Keratinocyte (primary cell): ENCODE measurements at regions not wholly inside any gene's neighbourhood (a gene's known extent, or its start where the extent isn't known, plus 50 kb on each side); places are given as distances from the start of the nearest gene placed in this dataset.

Experiments used
- DNase-seq: peaks from one replicate; pipeline ENCODE4 v3.0.0-alpha.2; 2011; ENCODE audit warnings: low read depth, missing footprints, low spot score
- FAIRE-seq: peaks from 2 replicates; lab custom pipeline; 2011; peaks lifted over from hg19 to GRCh38; lab: Jason Lieb, UNC
- H2AFZ ChIP-seq: 2 replicates; pipeline ENCODE4 v1.6.0; 2012; ENCODE audit warnings: low read length, control low read depth, inconsistent platforms; ENCODE audit not compliant: control insufficient read depth
- H3K27ac ChIP-seq: 2 replicates; pipeline ENCODE4 v1.5.1; 2011; ENCODE audit warnings: low read length; ENCODE audit not compliant: control insufficient read depth, insufficient read depth
- H3K27me3 ChIP-seq: 3 replicates; pipeline ENCODE4 v1.6.0; 2011; ENCODE audit warnings: low read length; ENCODE audit not compliant: control insufficient read depth, insufficient read depth; ENCODE audit errors: extremely low read depth
- H3K36me3 ChIP-seq, 2 experiments: 2 replicates in 1 of 2; 3 replicates in 1 of 2; pipeline ENCODE4 v1.5.1; 2011; ENCODE audit warnings: low read length in 2 of 2, mild to moderate bottlenecking in 1 of 2; ENCODE audit not compliant: control insufficient read depth in 2 of 2, insufficient read depth in 2 of 2; ENCODE audit errors: extremely low read depth in 1 of 2
- H3K4me1 ChIP-seq: 3 replicates; pipeline ENCODE4 v1.5.1; 2011; ENCODE audit warnings: low read length; ENCODE audit not compliant: control insufficient read depth, insufficient read depth; ENCODE audit errors: extremely low read depth
- H3K4me2 ChIP-seq: 3 replicates; pipeline ENCODE4 v1.6.0; 2011; ENCODE audit warnings: low read depth, low read length; ENCODE audit not compliant: control insufficient read depth, insufficient read depth; ENCODE audit errors: extremely low read depth
- H3K4me3 ChIP-seq, 3 experiments: fragments of 200-600 bp in 1 of 3; sonication (generic) in 1 of 3; 2 replicates in 2 of 3; 3 replicates in 1 of 3; pipeline ENCODE4 v1.5.1; 2011 to 2016; ENCODE audit warnings: low read length in 3 of 3, mild to moderate bottlenecking in 3 of 3, control low read depth in 2 of 3, inconsistent platforms in 1 of 3, low read depth in 1 of 3, mixed read lengths in 1 of 3, mixed run types in 1 of 3, moderate library complexity in 1 of 3; ENCODE audit not compliant: control insufficient read depth in 2 of 3, insufficient read depth in 2 of 3; ENCODE audit errors: extremely low read depth in 1 of 3
- H3K79me2 ChIP-seq: 2 replicates; pipeline ENCODE4 v1.6.0; 2012; ENCODE audit warnings: low read length; ENCODE audit not compliant: control insufficient read depth, insufficient read depth
- H3K9ac ChIP-seq: 3 replicates; pipeline ENCODE4 v1.6.0; 2011; ENCODE audit warnings: low read length; ENCODE audit not compliant: control insufficient read depth, insufficient read depth; ENCODE audit errors: extremely low read depth
- H3K9me1 ChIP-seq: 3 replicates; pipeline ENCODE4 v1.6.0; 2011; ENCODE audit warnings: low read length; ENCODE audit not compliant: control insufficient read depth, insufficient read depth; ENCODE audit errors: extremely low read depth
- H3K9me3 ChIP-seq: 2 replicates; pipeline ENCODE4 v1.5.1; 2012; ENCODE audit warnings: low read depth, low read length; ENCODE audit not compliant: control insufficient read depth
- H4K20me1 ChIP-seq: 3 replicates; pipeline ENCODE4 v1.6.0; 2011; ENCODE audit warnings: low read length; ENCODE audit not compliant: control insufficient read depth, insufficient read depth; ENCODE audit errors: extremely low read depth
- EZH2 ChIP-seq: IDR thresholded peaks from one replicate; pipeline ENCODE4 v1.6.1; 2012; ENCODE audit warnings: inconsistent platforms, mild to moderate bottlenecking, low read length, moderate library complexity
- dilution Hi-C: fragments of 300-500 bp; cut with MboI; formaldehyde crosslinking; loops from one replicate; pipeline ENCODE4 v1.7.0; 2020; ENCODE audit warnings: low sequenced_read_pairs; ENCODE audit not compliant: extremely low pct_ligation_motif_present
- TF ChIP-seq, protein P1 (sequence below), 3 experiments: IDR thresholded peaks in 1 of 3; conservative IDR thresholded peaks in 1 of 3; optimal IDR thresholded peaks in 1 of 3; 2 replicates in 2 of 3; 3 replicates in 1 of 3; pipeline versions ENCODE3 to v1.5.1; 2011; ENCODE audit warnings: low read length in 3 of 3, mild to moderate bottlenecking in 3 of 3, moderate library complexity in 2 of 3, control low read depth in 1 of 3, inconsistent platforms in 1 of 3; ENCODE audit not compliant: insufficient read depth in 2 of 3; ENCODE audit errors: extremely low read depth in 1 of 3

DNA sequence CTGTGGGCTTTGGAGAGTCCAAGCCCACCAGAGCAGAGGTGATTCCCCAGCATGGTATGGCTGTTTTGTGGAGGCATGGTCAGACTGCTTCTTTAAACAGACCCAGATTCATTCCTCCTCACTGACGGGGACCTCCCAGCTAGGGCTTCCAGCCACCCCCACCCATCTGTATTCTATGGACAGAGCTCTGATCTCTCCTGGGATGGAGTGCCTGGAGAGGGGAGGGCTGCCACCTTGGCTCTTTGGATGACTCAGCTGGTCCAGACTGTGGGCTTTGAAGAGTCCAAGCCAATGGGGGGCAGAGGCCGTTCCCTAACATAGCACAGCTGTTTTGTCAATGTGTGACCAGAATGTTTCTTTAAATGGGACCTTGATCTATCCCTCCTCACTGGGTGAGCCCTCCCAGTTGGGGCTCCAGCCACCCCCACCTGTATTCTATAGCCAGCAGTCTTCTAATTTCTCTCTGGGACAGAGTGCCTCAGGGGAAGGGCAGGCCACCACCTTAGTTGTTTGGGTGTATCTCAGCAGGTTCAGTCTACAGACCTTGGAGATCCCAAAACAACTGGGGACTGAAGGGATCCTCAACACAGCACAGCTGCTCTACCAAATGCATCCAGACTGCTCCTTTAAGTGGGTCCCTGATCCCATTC, 122.0 kb upstream of the OSTN start:
- dilution Hi-C loops = no loop called here
- TF ChIP-seq, protein P1, sequence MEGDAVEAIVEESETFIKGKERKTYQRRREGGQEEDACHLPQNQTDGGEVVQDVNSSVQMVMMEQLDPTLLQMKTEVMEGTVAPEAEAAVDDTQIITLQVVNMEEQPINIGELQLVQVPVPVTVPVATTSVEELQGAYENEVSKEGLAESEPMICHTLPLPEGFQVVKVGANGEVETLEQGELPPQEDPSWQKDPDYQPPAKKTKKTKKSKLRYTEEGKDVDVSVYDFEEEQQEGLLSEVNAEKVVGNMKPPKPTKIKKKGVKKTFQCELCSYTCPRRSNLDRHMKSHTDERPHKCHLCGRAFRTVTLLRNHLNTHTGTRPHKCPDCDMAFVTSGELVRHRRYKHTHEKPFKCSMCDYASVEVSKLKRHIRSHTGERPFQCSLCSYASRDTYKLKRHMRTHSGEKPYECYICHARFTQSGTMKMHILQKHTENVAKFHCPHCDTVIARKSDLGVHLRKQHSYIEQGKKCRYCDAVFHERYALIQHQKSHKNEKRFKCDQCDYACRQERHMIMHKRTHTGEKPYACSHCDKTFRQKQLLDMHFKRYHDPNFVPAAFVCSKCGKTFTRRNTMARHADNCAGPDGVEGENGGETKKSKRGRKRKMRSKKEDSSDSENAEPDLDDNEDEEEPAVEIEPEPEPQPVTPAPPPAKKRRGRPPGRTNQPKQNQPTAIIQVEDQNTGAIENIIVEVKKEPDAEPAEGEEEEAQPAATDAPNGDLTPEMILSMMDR (optimal IDR thresholded peaks at IDR 0.05 in 1 of 3, IDR thresholded peaks at IDR 0.05 in 1 of 3, conservative IDR thresholded peaks at IDR 0.05 in 1 of 3; ENCODE audit: extremely low read depth in 1 of 3, insufficient read depth in 2 of 3, low read length in 3 of 3) = no peak
- TF ChIP-seq EZH2 = no peak
- H3K27ac ChIP-seq = no peak overlapping the region
- H3K4me3 ChIP-seq = no peak overlapping the region
- no peaks in the 10 kb centered on the region for H3K79me2 ChIP-seq
- H3K9ac ChIP-seq = no peak overlapping the region
- no peak for FAIRE-seq
- no peak overlapping the region for H2AFZ ChIP-seq
- no peaks in the 10 kb centered on the region for H3K4me1 ChIP-seq
- no peak for DNase-seq
- no peaks in the 10 kb centered on the region for H3K36me3 ChIP-seq
- no peaks in the 10 kb centered on the region for H3K27me3 ChIP-seq
- no peaks in the 10 kb centered on the region for H3K9me1 ChIP-seq
- no peaks in the 10 kb centered on the region for H3K9me3 ChIP-seq
- H3K4me2 ChIP-seq = no peak overlapping the region
- no peaks in the 10 kb centered on the region for H4K20me1 ChIP-seq

DNA sequence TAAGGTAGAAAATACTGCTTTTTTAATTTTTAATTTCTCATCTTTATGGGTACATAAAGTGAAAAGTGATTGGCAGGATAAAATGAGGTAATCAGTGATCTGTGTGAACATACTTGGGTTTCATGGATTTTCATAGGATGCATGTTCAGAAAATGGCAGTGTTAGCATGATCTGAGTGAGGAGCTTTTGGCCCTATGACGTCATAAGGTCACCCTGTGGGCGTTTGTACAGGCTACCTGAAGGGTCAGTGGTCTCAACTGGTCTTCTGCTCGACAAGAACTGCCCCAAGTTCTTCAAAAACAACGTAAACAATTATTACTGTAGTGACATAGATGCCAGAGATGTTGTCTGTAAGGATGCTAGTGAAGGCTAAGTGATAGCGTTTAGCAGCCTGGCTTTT, 124.5 kb upstream of the OSTN start:
- Histone ChIP-seq H3K79me2 (no peaks in the 10 kb centered on the region), H3K4me2 (no peak overlapping the region), H3K9me1 (no peaks in the 10 kb centered on the region), H3K4me3 (no peak overlapping the region), H3K9me3 (no peaks in the 10 kb centered on the region), H4K20me1 (no peaks in the 10 kb centered on the region), H2AFZ (no peak overlapping the region), H3K27ac (no peak overlapping the region), H3K36me3 (no peaks in the 10 kb centered on the region), H3K4me1 (peaks cover 18% of the 10 kb centered on the region), H3K27me3 (no peaks in the 10 kb centered on the region), H3K9ac (no peak overlapping the region)
- DNase-seq (no peak), FAIRE-seq (no peak)
- dilution Hi-C loops = no loop called here
- TF ChIP-seq EZH2 = no peak
- TF ChIP-seq, protein P1 (optimal IDR thresholded peaks at IDR 0.05 in 1 of 3, IDR thresholded peaks at IDR 0.05 in 1 of 3, conservative IDR thresholded peaks at IDR 0.05 in 1 of 3; ENCODE audit: extremely low read depth in 1 of 3, insufficient read depth in 2 of 3, low read length in 3 of 3) = no peak
